GM23338 (cell line): ENCODE measurements at regions not wholly inside any gene's neighbourhood (a gene's known extent, or its start where the extent isn't known, plus 50 kb on each side); places are given as distances from the start of the nearest gene placed in this dataset.

Experiments
- ATAC-seq: fragments of 200-7000 bp; cut with Tn5 transposase; 3 replicates; pipeline ENCODE4 v1.9.1; 2020
- DNase-seq: peaks from one replicate; pipeline ENCODE4 v3.0.0-alpha.2; 2015; ENCODE audit warnings: low spot score
- H2AFZ ChIP-seq: fragments of 200-600 bp; sonication (generic); 2 replicates; pipeline ENCODE4 v1.8.0; 2016; ENCODE audit warnings: antibody characterized with exemption, mild to moderate bottlenecking, moderate library complexity
- H3F3A ChIP-seq: fragments of 200-600 bp; sonication (generic); replicated peaks from 2 replicates; pipeline ENCODE4 v1.8.0; 2017; ENCODE audit warnings: antibody characterized with exemption, mixed run types, low read depth
- H3K27ac ChIP-seq: fragments of 200-600 bp; sonication (generic); 2 replicates; pipeline ENCODE4 v1.6.1; 2016; ENCODE audit warnings: low read depth
- H3K27me3 ChIP-seq: fragments of 200-600 bp; sonication (generic); 2 replicates; pipeline ENCODE4 v1.8.0; 2016; ENCODE audit warnings: mild to moderate bottlenecking, mixed run types, moderate library complexity; ENCODE audit not compliant: insufficient read depth
- H3K36me3 ChIP-seq: fragments of 200-600 bp; sonication (generic); 2 replicates; pipeline ENCODE4 v1.8.0; 2016; ENCODE audit warnings: mild to moderate bottlenecking; ENCODE audit not compliant: insufficient read depth
- H3K4me1 ChIP-seq: fragments of 200-600 bp; sonication (generic); 2 replicates; pipeline ENCODE4 v1.8.0; 2016; ENCODE audit warnings: mild to moderate bottlenecking, moderate library complexity; ENCODE audit not compliant: insufficient read depth
- H3K4me2 ChIP-seq: fragments of 200-600 bp; sonication (generic); 2 replicates; pipeline ENCODE4 v1.7.1; 2017; ENCODE audit warnings: mixed run types
- H3K4me3 ChIP-seq: fragments of 200-600 bp; sonication (generic); 2 replicates; pipeline ENCODE4 v1.6.1; 2016; ENCODE audit warnings: mixed run types
- H3K79me2 ChIP-seq: fragments of 200-600 bp; sonication (generic); replicated peaks from 2 replicates; pipeline ENCODE4 v1.8.0; 2017; ENCODE audit warnings: mild to moderate bottlenecking; ENCODE audit not compliant: insufficient read depth
- H3K9me2 ChIP-seq: fragments of 200-600 bp; sonication (generic); 2 replicates; pipeline ENCODE4 v1.8.0; 2017; ENCODE audit not compliant: insufficient read depth
- H4K20me1 ChIP-seq: fragments of 200-600 bp; sonication (generic); replicated peaks from 2 replicates; pipeline ENCODE4 v1.8.0; 2017; ENCODE audit warnings: mild to moderate bottlenecking; ENCODE audit not compliant: insufficient read depth
- H3K27ac Mint-ChIP-seq: 2 replicates; pipeline ENCODE4 v1.8.0; 2020; ENCODE audit warnings: inconsistent platforms, mild to moderate bottlenecking, moderate library complexity, mixed read lengths
- H3K27me3 Mint-ChIP-seq: 3 replicates; pipeline ENCODE4 v1.8.0; 2022; ENCODE audit warnings: low read depth, mild to moderate bottlenecking, moderate library complexity, mixed read lengths, inconsistent platforms; ENCODE audit not compliant: insufficient read depth, poor library complexity
- H3K36me3 Mint-ChIP-seq: 3 replicates; pipeline ENCODE4 v1.8.0; 2021; ENCODE audit warnings: low read depth, mild to moderate bottlenecking, inconsistent platforms, moderate library complexity, mixed read lengths
- H3K4me1 Mint-ChIP-seq: 3 replicates; pipeline ENCODE4 v1.8.0; 2020; ENCODE audit warnings: mild to moderate bottlenecking, inconsistent platforms, mixed read lengths
- H3K4me3 Mint-ChIP-seq: 3 replicates; pipeline ENCODE4 v1.8.0; 2021; ENCODE audit warnings: moderate library complexity, mild to moderate bottlenecking, inconsistent platforms, mixed read lengths
- H3K9me3 Mint-ChIP-seq: 3 replicates; pipeline ENCODE4 v1.8.0; 2020; ENCODE audit warnings: moderate library complexity, mild to moderate bottlenecking, inconsistent platforms, mixed read lengths
- CREB1 ChIP-seq: fragments of 250-450 bp; sonication (Bioruptor Pico); IDR thresholded peaks from 2 replicates; pipeline ENCODE4 v1.5.0; 2020; ENCODE audit warnings: low read depth, mild to moderate bottlenecking, moderate library complexity
- CTCF ChIP-seq, 2 experiments: fragments of 200-600 bp in 1 of 2; sonication (generic) in 1 of 2; conservative IDR thresholded peaks; 2 replicates each; pipeline versions ENCODE4 v1.5.1 to v1.6.1; 2016 to 2017; ENCODE audit warnings: antibody characterized with exemption in 2 of 2, low read depth in 2 of 2, mild to moderate bottlenecking in 2 of 2, moderate library complexity in 1 of 2
- ETS1 ChIP-seq: IDR thresholded peaks from 2 replicates; pipeline ENCODE4 v1.6.1; 2016; ENCODE audit warnings: antibody characterized with exemption
- EZH2 ChIP-seq: fragments of 200-600 bp; sonication (generic); IDR thresholded peaks from one replicate; pipeline ENCODE4 v1.8.0; 2017; ENCODE audit warnings: antibody characterized with exemption, mild to moderate bottlenecking, low read depth; ENCODE audit not compliant: unreplicated experiment
- EZH2phosphoT487 ChIP-seq: fragments of 200-600 bp; sonication (generic); IDR thresholded peaks from one replicate; pipeline ENCODE4 v1.8.1; 2018; ENCODE audit warnings: antibody characterized with exemption; ENCODE audit not compliant: unreplicated experiment
- JUNB ChIP-seq: IDR thresholded peaks from one replicate; pipeline ENCODE4 v1.6.1; 2016; ENCODE audit warnings: antibody characterized with exemption; ENCODE audit not compliant: unreplicated experiment
- NANOG ChIP-seq: IDR thresholded peaks from 2 replicates; pipeline ENCODE4 v1.6.1; 2016; ENCODE audit warnings: antibody characterized with exemption, borderline replicate concordance
- POLR2AphosphoS5 ChIP-seq: IDR thresholded peaks from 2 replicates; pipeline ENCODE4 v1.6.1; 2016; ENCODE audit warnings: antibody characterized with exemption, low read depth
- STAT1 ChIP-seq: IDR thresholded peaks from one replicate; pipeline ENCODE4 v1.6.1; 2016; ENCODE audit warnings: antibody characterized with exemption; ENCODE audit not compliant: unreplicated experiment
- ZNF114 ChIP-seq: fragments of 250-450 bp; sonication (Bioruptor Pico); IDR thresholded peaks from 2 replicates; pipeline ENCODE4 v1.5.0; 2020; ENCODE audit warnings: mild to moderate bottlenecking, moderate library complexity
- ZNF331 ChIP-seq: fragments of 250-450 bp; sonication (Bioruptor Pico); IDR thresholded peaks from 2 replicates; pipeline ENCODE4 v1.5.0; 2020; ENCODE audit warnings: low read depth, mild to moderate bottlenecking, moderate library complexity
- ZNF462 ChIP-seq: fragments of 250-450 bp; sonication (Bioruptor Pico); IDR thresholded peaks from 2 replicates; pipeline ENCODE4 v1.5.0; 2020; ENCODE audit warnings: mild to moderate bottlenecking, moderate library complexity

GRCh38 chr4:138633580-138633904, 382.0 kb upstream of the NOCT start (continued):
- no peak for TF ChIP-seq CTCF (conservative IDR thresholded peaks at IDR 0.05; ENCODE audit: low read depth in 2 of 2)

GRCh38 chr4:138632856-138633579, 382.6 kb upstream of the NOCT start:
- no peak overlapping the region for H2AFZ ChIP-seq
- H3K4me1 ChIP-seq: peaks cover 14% of the 10 kb centered on the region; the same call in 1 of the 2 replicates
- H4K20me1 ChIP-seq: no peaks in the 10 kb centered on the region
- H3K36me3 Mint-ChIP-seq: no peaks in the 10 kb centered on the region
- H3K4me3 Mint-ChIP-seq: no peak overlapping the region
- ATAC-seq (no peak), DNase-seq (no peak)
- no peaks in the 10 kb centered on the region for H3K9me2 ChIP-seq
- no peaks in the 10 kb centered on the region for H3K27me3 ChIP-seq
- H3K27me3 Mint-ChIP-seq: no peaks in the 10 kb centered on the region
- no peak overlapping the region for H3K4me2 ChIP-seq
- no peak overlapping the region for H3K4me3 ChIP-seq
- no peaks in the 10 kb centered on the region for H3F3A ChIP-seq
- H3K4me1 Mint-ChIP-seq: peaks cover 8% of the 10 kb centered on the region; the same call in 2 of the 3 replicates
- no peaks in the 10 kb centered on the region for H3K36me3 ChIP-seq
- H3K79me2 ChIP-seq: no peaks in the 10 kb centered on the region
- no peak overlapping the region for H3K27ac Mint-ChIP-seq
- H3K27ac ChIP-seq: no peak overlapping the region
- no peaks in the 10 kb centered on the region for H3K9me3 Mint-ChIP-seq
- no peak for TF ChIP-seq ZNF331 (CRISPR knock-in tag)
- no peak for TF ChIP-seq STAT1
- TF ChIP-seq JUNB: no peak
- TF ChIP-seq EZH2: no peak
- no peak for TF ChIP-seq EZH2phosphoT487
- TF ChIP-seq ZNF462 (CRISPR knock-in tag): no peak
- TF ChIP-seq POLR2AphosphoS5: no peak
- no peak for TF ChIP-seq CTCF (conservative IDR thresholded peaks at IDR 0.05; ENCODE audit: low read depth in 2 of 2)
- TF ChIP-seq ETS1: no peak
- no peak for TF ChIP-seq CREB1 (CRISPR knock-in tag)
- no peak for TF ChIP-seq NANOG
- TF ChIP-seq ZNF114 (CRISPR knock-in tag): no peak
